IMR-90 (cell line): ENCODE measurements at regions not wholly inside any gene's neighbourhood (a gene's known extent, or its start where the extent isn't known, plus 50 kb on each side); places are given as distances from the start of the nearest gene placed in this dataset.

Experiments used
- ATAC-seq: fragments of 200-7000 bp; cut with Tn5 transposase; 2 replicates; pipeline ENCODE4 v1.9.1; 2020; ENCODE audit warnings: low read depth, mild to moderate bottlenecking, moderate library complexity
- BruUV-seq: library from RNA; stranded (reverse); fragments of 400-500 nt; replicated peaks from 2 replicates; lab custom pipeline; 2021; lab: Mats Ljungman, UMichigan
- CTCF ChIA-PET: fragments of 300-600 bp; formaldehyde crosslinking; extraction: SDS; loops from one replicate; lab custom pipeline; 2021; ENCODE audit warnings: antibody characterized with exemption; lab: Yijun Ruan, JAX
- POLR2A ChIA-PET: fragments of 300-600 bp; sonication (Branson Sonifier 250); formaldehyde crosslinking; loops from one replicate; lab custom pipeline; 2022; ENCODE audit warnings: antibody characterized with exemption; ENCODE audit not compliant: unreplicated experiment; lab: Charles Lee
- DNase-seq: peaks from one replicate; pipeline ENCODE4 v3.0.0; 2013
- H2AFZ ChIP-seq: replicated peaks from 2 replicates; pipeline ENCODE3; 2013; ENCODE audit warnings: low read length, mild to moderate bottlenecking; ENCODE audit not compliant: poor library complexity
- H2AK5ac ChIP-seq: 2 replicates; pipeline ENCODE4 v1.6.1; 2013; ENCODE audit warnings: low read depth, low read length, inconsistent platforms
- H2AK9ac ChIP-seq: replicated peaks from 2 replicates; pipeline ENCODE3; 2013; ENCODE audit warnings: mild to moderate bottlenecking, low read depth, low read length, moderate library complexity; ENCODE audit not compliant: poor library complexity
- H2BK120ac ChIP-seq: 2 replicates; pipeline ENCODE4 v1.6.1; 2013; ENCODE audit warnings: low read depth, low read length, inconsistent platforms
- H2BK15ac ChIP-seq: 3 replicates; pipeline ENCODE4 v1.6.1; 2013; ENCODE audit warnings: low read depth, low read length, inconsistent platforms
- H2BK20ac ChIP-seq: 2 replicates; pipeline ENCODE4 v1.6.1; 2013; ENCODE audit warnings: low read depth, mild to moderate bottlenecking, inconsistent platforms, low read length, moderate library complexity
- H2BK5ac ChIP-seq: 2 replicates; pipeline ENCODE4 v1.6.1; 2013; ENCODE audit warnings: mild to moderate bottlenecking, low read depth, low read length, inconsistent platforms; ENCODE audit not compliant: poor library complexity, severe bottlenecking
- H3K14ac ChIP-seq: replicated peaks from 2 replicates; pipeline ENCODE4 v1.6.1; 2013; ENCODE audit warnings: low read depth, low read length, inconsistent platforms
- H3K18ac ChIP-seq: 2 replicates; pipeline ENCODE4 v1.6.1; 2013; ENCODE audit warnings: low read depth, low read length, control low read depth
- H3K23ac ChIP-seq: 2 replicates; pipeline ENCODE4 v1.6.1; 2013; ENCODE audit warnings: low read depth, low read length, inconsistent platforms
- H3K27ac ChIP-seq: 2 replicates; pipeline ENCODE4 v1.5.1; 2013; ENCODE audit warnings: mild to moderate bottlenecking, control low read depth, low read length; ENCODE audit not compliant: insufficient read depth
- H3K27me3 ChIP-seq: 2 replicates; pipeline ENCODE4 v1.6.1; 2013; ENCODE audit warnings: low read length; ENCODE audit not compliant: control insufficient read depth, insufficient read depth
- H3K36me3 ChIP-seq: 2 replicates; pipeline ENCODE4 v1.6.1; 2013; ENCODE audit warnings: low read length, mixed read lengths; ENCODE audit not compliant: control insufficient read depth, insufficient read depth
- H3K4ac ChIP-seq: 2 replicates; pipeline ENCODE4 v1.6.1; 2013; ENCODE audit warnings: low read depth, low read length, inconsistent platforms
- H3K4me1 ChIP-seq: 2 replicates; pipeline ENCODE4 v1.6.1; 2013; ENCODE audit warnings: low read length, mixed read lengths; ENCODE audit not compliant: control insufficient read depth, insufficient read depth
- H3K4me2 ChIP-seq: 2 replicates; pipeline ENCODE4 v1.6.1; 2013; ENCODE audit warnings: low read depth, mild to moderate bottlenecking, control low read depth, low read length, moderate library complexity
- H3K4me3 ChIP-seq: 2 replicates; pipeline ENCODE4 v1.5.1; 2013; ENCODE audit warnings: low read depth, mild to moderate bottlenecking, control low read depth, low read length, moderate library complexity; ENCODE audit not compliant: insufficient read depth
- H3K56ac ChIP-seq: 2 replicates; pipeline ENCODE4 v1.6.1; 2013; ENCODE audit warnings: low read length, inconsistent platforms; ENCODE audit not compliant: insufficient read depth; ENCODE audit errors: extremely low read depth
- H3K79me1 ChIP-seq, 2 experiments: 2 replicates each; pipeline ENCODE4 v1.6.1; 2013; ENCODE audit warnings: low read length in 2 of 2, inconsistent platforms in 1 of 2, low read depth in 1 of 2
- H3K9ac ChIP-seq: 2 replicates; pipeline ENCODE4 v1.6.1; 2013; ENCODE audit warnings: low read depth, low read length, control low read depth
- H3K9me1 ChIP-seq: 2 replicates; pipeline ENCODE4 v1.6.1; 2013; ENCODE audit warnings: low read length, inconsistent platforms; ENCODE audit not compliant: insufficient read depth
- H3K9me3 ChIP-seq: 2 replicates; pipeline ENCODE4 v1.6.1; 2013; ENCODE audit warnings: low read length; ENCODE audit not compliant: control insufficient read depth, insufficient read depth
- H4K20me1 ChIP-seq: 2 replicates; pipeline ENCODE4 v1.6.1; 2013; ENCODE audit warnings: low read length, inconsistent platforms; ENCODE audit not compliant: insufficient read depth
- H4K5ac ChIP-seq: 2 replicates; pipeline ENCODE4 v1.6.1; 2013; ENCODE audit warnings: mild to moderate bottlenecking, low read depth, low read length, control low read depth
- H4K8ac ChIP-seq, 2 experiments: 2 replicates each; pipeline ENCODE4 v1.6.1; 2013; ENCODE audit warnings: low read depth in 2 of 2, low read length in 2 of 2, control low read depth in 1 of 2, inconsistent platforms in 1 of 2
- H4K91ac ChIP-seq: 2 replicates; pipeline ENCODE4 v1.6.1; 2013; ENCODE audit warnings: low read depth, low read length, inconsistent platforms; ENCODE audit not compliant: insufficient read depth
- BHLHE40 ChIP-seq: fragments of 150-350 bp; IDR thresholded peaks from 2 replicates; pipeline ENCODE4 v1.6.1; 2016; ENCODE audit warnings: mild to moderate bottlenecking, low read depth, low read length
- CEBPB ChIP-seq: IDR thresholded peaks from 2 replicates; pipeline ENCODE4 v1.6.1; 2012; ENCODE audit warnings: low read depth, low read length, improper control_type of control experiment
- CHD1 ChIP-seq: IDR thresholded peaks from 2 replicates; pipeline ENCODE4 v1.6.1; 2012; ENCODE audit warnings: low read depth, low read length, improper control_type of control experiment
- CTCF ChIP-seq: conservative IDR thresholded peaks from 2 replicates; pipeline ENCODE4 v1.5.1; 2012; ENCODE audit warnings: mild to moderate bottlenecking, low read depth, low read length, improper control_type of control experiment
- ELK1 ChIP-seq: fragments of 150-350 bp; IDR thresholded peaks from 2 replicates; pipeline ENCODE4 v1.6.1; 2016; ENCODE audit warnings: low read depth, mild to moderate bottlenecking, low read length, moderate library complexity, borderline replicate concordance
- FOS ChIP-seq: fragments of 150-350 bp; IDR thresholded peaks from 2 replicates; pipeline ENCODE4 v1.6.1; 2016; ENCODE audit warnings: low read depth, low read length
- MAFK ChIP-seq: IDR thresholded peaks from 2 replicates; pipeline ENCODE4 v1.6.1; 2012; ENCODE audit warnings: low read depth, low read length, improper control_type of control experiment
- MAZ ChIP-seq: IDR thresholded peaks from 2 replicates; pipeline ENCODE4 v1.6.1; 2012; ENCODE audit warnings: low read depth, mild to moderate bottlenecking, low read length, improper control_type of control experiment, moderate library complexity, borderline replicate concordance
- MXI1 ChIP-seq: IDR thresholded peaks from 2 replicates; pipeline ENCODE4 v1.6.1; 2012; ENCODE audit warnings: low read depth, mild to moderate bottlenecking, low read length, moderate library complexity, borderline replicate concordance
- NFE2L2 ChIP-seq: fragments of 150-350 bp; IDR thresholded peaks from 2 replicates; pipeline ENCODE4 v1.6.1; 2016; ENCODE audit warnings: low read depth, mild to moderate bottlenecking, low read length
- POLR2A ChIP-seq: IDR thresholded peaks from 2 replicates; pipeline ENCODE4 v1.6.1; 2012; ENCODE audit warnings: mild to moderate bottlenecking, low read depth, low read length
- RAD21 ChIP-seq: IDR thresholded peaks from 2 replicates; pipeline ENCODE4 v1.6.1; 2012; ENCODE audit warnings: low read length, improper control_type of control experiment
- RCOR1 ChIP-seq: IDR thresholded peaks from 2 replicates; pipeline ENCODE4 v1.6.1; 2012; ENCODE audit warnings: mild to moderate bottlenecking, low read length, improper control_type of control experiment; ENCODE audit not compliant: insufficient replicate concordance
- RFX5 ChIP-seq: IDR thresholded peaks from 2 replicates; pipeline ENCODE4 v1.8.0; 2012; ENCODE audit warnings: low read depth, mild to moderate bottlenecking, low read length, moderate library complexity
- SMC3 ChIP-seq: fragments of 150-350 bp; IDR thresholded peaks from 2 replicates; pipeline ENCODE4 v1.6.1; 2016; ENCODE audit warnings: low read depth, mild to moderate bottlenecking, antibody characterized with exemption, low read length, moderate library complexity
- USF2 ChIP-seq: fragments of 150-350 bp; IDR thresholded peaks from 2 replicates; pipeline ENCODE4 v1.6.1; 2017; ENCODE audit warnings: mild to moderate bottlenecking, antibody characterized with exemption, low read length, low read depth
- WGBS, 2 experiments: methylation state at CpG; one replicate each; pipeline versions ENCODE4 v1.1.5 to v1.1.7; 2013; ENCODE audit warnings: missing lambda C conversion rate in 2 of 2; ENCODE audit not compliant: insufficient read length in 1 of 2; ENCODE audit errors: extremely low coverage in 2 of 2; 5-methylcytosine and 5-hydroxymethylcytosine counted together
- dilution Hi-C: fragments of 300-500 bp; cut with HindIII; formaldehyde crosslinking; loops from one replicate; pipeline ENCODE4 v1.14.3; 2018; ENCODE audit warnings: low sequenced_read_pairs; ENCODE audit not compliant: unreplicated experiment
- in situ Hi-C: fragments of 300-500 bp; cut with MboI; formaldehyde crosslinking; loops from 3 replicates; pipeline ENCODE4 v1.14.3; 2019; ENCODE audit warnings: low sequenced_read_pairs, inconsistent platforms, mixed read lengths
- intact Hi-C: fragments of 100-400 bp; cut with micrococcal nuclease; formaldehyde crosslinking; loops from 2 replicates; pipeline ENCODE4 v1.10.0; 2022

DNA sequence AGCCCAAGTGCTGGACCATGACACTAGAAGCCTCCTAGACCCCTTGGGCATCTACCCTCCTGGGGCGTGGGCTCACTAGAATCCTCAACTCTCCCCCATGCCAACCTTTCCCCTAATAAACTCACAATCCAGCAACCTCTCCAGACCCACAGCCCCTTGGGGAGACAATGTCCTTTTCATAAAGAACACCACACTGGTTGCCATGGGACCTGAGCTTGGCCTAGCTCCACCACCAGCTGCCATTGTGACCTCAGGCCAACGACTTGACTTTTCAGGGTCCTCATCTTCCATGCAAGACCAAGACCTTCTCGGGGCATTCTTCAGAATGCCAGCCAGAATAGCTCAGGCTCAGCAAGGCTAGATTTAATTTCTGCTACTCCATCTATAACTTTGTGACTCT lies 128.1 kb upstream of the NPAS2 start:
- no peaks in the 10 kb centered on the region for H3K36me3 ChIP-seq
- in situ Hi-C loops: no loop called here
- no peak overlapping the region for H3K4me2 ChIP-seq
- no peak overlapping the region for H2BK120ac ChIP-seq
- no peak overlapping the region for H3K14ac ChIP-seq
- 40% methylated on average over 1 of the region's 3 CpGs; no CpG with 5 or more reads in 1 of the 2 experiments for WGBS, 2 experiments
- no peak overlapping the region for H2AFZ ChIP-seq
- no peak overlapping the region for H2AK5ac ChIP-seq
- H3K9ac ChIP-seq: no peak overlapping the region
- ChIA-PET POLR2A (no interaction called here), CTCF (no interaction called here)
- no peak overlapping the region for H3K4me3 ChIP-seq
- H2BK15ac ChIP-seq: no peak overlapping the region
- H3K27me3 ChIP-seq: peaks cover 13% of the 10 kb centered on the region
- intact Hi-C loops: no loop called here
- dilution Hi-C loops: no loop called here
- no peak overlapping the region for H3K23ac ChIP-seq
- H3K56ac ChIP-seq: no peak overlapping the region
- no peak overlapping the region for H4K5ac ChIP-seq
- no peaks in the 10 kb centered on the region; the same call in 1 of the 2 replicates for H4K20me1 ChIP-seq
- H3K9me1 ChIP-seq: no peaks in the 10 kb centered on the region
- no peak overlapping the region for H2BK20ac ChIP-seq
- BruUV-seq: no TSS peak
- H3K18ac ChIP-seq: no peak overlapping the region
- no peak overlapping the region for H2AK9ac ChIP-seq
- no peak overlapping the region for H3K4ac ChIP-seq
- TF ChIP-seq POLR2A (no peak), USF2 (no peak), CHD1 (no peak), SMC3 (no peak), MAZ (no peak), NFE2L2 (no peak), BHLHE40 (no peak), FOS (no peak), RCOR1 (no peak), CEBPB (no peak), RAD21 (no peak), MAFK (no peak), ELK1 (no peak), MXI1 (no peak), CTCF (no peak), RFX5 (no peak)
- peaks cover 3% of the 10 kb centered on the region for H3K9me3 ChIP-seq
- no peak overlapping the region for H2BK5ac ChIP-seq
- no peak overlapping the region for H4K91ac ChIP-seq
- H4K8ac ChIP-seq: no peak overlapping the region
- DNase-seq (no peak), ATAC-seq (no peak)
- H3K79me1 ChIP-seq: no peaks in the 10 kb centered on the region
- no peaks in the 10 kb centered on the region for H3K4me1 ChIP-seq
- H3K27ac ChIP-seq: no peak overlapping the region
